ENCODE measurements at regions not wholly inside any gene's neighbourhood (a gene's known extent, or its start where the extent isn't known, plus 50 kb on each side); places are given as distances from the start of the nearest gene placed in this dataset.

DNA sequence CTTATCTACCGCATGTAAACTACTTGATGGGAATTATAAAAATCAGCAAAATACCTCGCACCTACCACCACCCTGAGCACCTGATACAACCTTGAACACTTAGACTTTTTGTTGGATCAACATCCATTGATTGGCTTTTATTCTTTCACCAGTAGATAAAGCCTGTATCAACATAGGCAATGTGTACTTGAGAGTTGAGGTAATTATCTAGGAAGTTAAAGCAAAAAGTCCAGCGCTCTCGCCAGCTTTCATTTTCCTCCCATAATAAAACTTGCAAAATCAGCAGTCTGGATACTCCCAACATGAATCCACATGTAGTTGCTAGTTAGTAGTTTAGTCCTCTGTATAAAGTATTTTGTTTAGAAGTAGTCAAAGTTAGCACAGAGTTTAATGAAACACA is 132.0 kb upstream of the PRDM1 start:
- Histone ChIP-seq H3K79me2 (ENCODE audit: insufficient read depth) (no peaks in the 10 kb centered on the region), H3K36me3 (replicated peaks in 1 of 2; ENCODE audit: control insufficient read depth in 1 of 2, insufficient read depth in 2 of 2, low read length in 1 of 2) (no peaks in the 10 kb centered on the region), H3K27ac (ENCODE audit: low read depth in 2 of 2, low read length in 1 of 2) (no peak overlapping the region), H3K4me3 (ENCODE audit: low read depth in 2 of 2, low read length in 1 of 2) (no peak overlapping the region), H3K9me3 (no peaks in the 10 kb centered on the region), H3K9ac (no peak overlapping the region), H3K27me3 (ENCODE audit: insufficient read depth) (no peaks in the 10 kb centered on the region), H3K4me2 (no peak overlapping the region; the same call in 1 of the 2 replicates), H3K9me2 (no peaks in the 10 kb centered on the region), H2AFZ (ENCODE audit: low read depth) (peak overlapping the region; percentile 47; the same call in 1 of the 2 replicates), H3K4me1 (ENCODE audit: control insufficient read depth in 1 of 2, insufficient read depth in 2 of 2, low read depth in 1 of 2, low read length in 1 of 2) (no peaks in the 10 kb centered on the region), H3F3A (replicated peaks; ENCODE audit: insufficient read depth) (peaks cover 3% of the 10 kb centered on the region), H4K20me1 (ENCODE audit: insufficient read depth) (no peaks in the 10 kb centered on the region)
- POLR2A ChIA-PET: no interaction called here
- 48% methylated on average over 4 of the region's 4 CpGs for WGBS (ENCODE audit: low lambda C conversion rate)
- no peak for DNase-seq
- TF ChIP-seq JUND (IDR thresholded peaks at IDR 0.05) (no peak), TAF1 (IDR thresholded peaks at IDR 0.05; ENCODE audit: borderline replicate concordance, low read depth, low read length) (no peak), MEF2A (IDR thresholded peaks at IDR 0.05; ENCODE audit: borderline replicate concordance, low read depth) (no peak), SIN3A (IDR thresholded peaks at IDR 0.05; ENCODE audit: borderline replicate concordance, low read depth, low read length) (no peak), EZH2phosphoT487 (IDR thresholded peaks at IDR 0.05; ENCODE audit: borderline replicate concordance, low read depth) (no peak), FOXJ3 (CRISPR knock-in tag; IDR thresholded peaks at IDR 0.05) (no peak), SMC3 (IDR thresholded peaks at IDR 0.05; ENCODE audit: low read depth, low read length) (no peak), ELF1 (IDR thresholded peaks at IDR 0.05) (no peak), RCOR1 (IDR thresholded peaks at IDR 0.05; ENCODE audit: low read length) (no peak), RAD21 (IDR thresholded peaks at IDR 0.05; ENCODE audit: low read length) (no peak), MXI1 (IDR thresholded peaks at IDR 0.05; ENCODE audit: low read depth, low read length) (no peak), EP300 (IDR thresholded peaks at IDR 0.05; ENCODE audit: borderline replicate concordance in 1 of 2, low read depth in 1 of 2, low read length in 1 of 2) (no peak), POLR2AphosphoS5 (IDR thresholded peaks at IDR 0.05; ENCODE audit: low read depth, low read length) (no peak), USF2 (IDR thresholded peaks at IDR 0.05; ENCODE audit: borderline replicate concordance, low read depth, low read length) (no peak), CHD2 (IDR thresholded peaks at IDR 0.05; ENCODE audit: low read length, partially characterized antibody) (no peak), TCF12 (IDR thresholded peaks at IDR 0.05) (no peak), RFX5 (IDR thresholded peaks at IDR 0.05; ENCODE audit: low read length) (no peak)
- TF ChIP-seq, protein P1, sequence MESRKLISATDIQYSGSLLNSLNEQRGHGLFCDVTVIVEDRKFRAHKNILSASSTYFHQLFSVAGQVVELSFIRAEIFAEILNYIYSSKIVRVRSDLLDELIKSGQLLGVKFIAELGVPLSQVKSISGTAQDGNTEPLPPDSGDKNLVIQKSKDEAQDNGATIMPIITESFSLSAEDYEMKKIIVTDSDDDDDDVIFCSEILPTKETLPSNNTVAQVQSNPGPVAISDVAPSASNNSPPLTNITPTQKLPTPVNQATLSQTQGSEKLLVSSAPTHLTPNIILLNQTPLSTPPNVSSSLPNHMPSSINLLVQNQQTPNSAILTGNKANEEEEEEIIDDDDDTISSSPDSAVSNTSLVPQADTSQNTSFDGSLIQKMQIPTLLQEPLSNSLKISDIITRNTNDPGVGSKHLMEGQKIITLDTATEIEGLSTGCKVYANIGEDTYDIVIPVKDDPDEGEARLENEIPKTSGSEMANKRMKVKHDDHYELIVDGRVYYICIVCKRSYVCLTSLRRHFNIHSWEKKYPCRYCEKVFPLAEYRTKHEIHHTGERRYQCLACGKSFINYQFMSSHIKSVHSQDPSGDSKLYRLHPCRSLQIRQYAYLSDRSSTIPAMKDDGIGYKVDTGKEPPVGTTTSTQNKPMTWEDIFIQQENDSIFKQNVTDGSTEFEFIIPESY (IDR thresholded peaks at IDR 0.05; ENCODE audit: borderline replicate concordance, low read depth): no peak
- CTCF ChIA-PET: no interaction called here
